Activated gamma-delta T cell treated with Interleukin-2 at 50 U/mL for 16 hours (primary cell): ENCODE measurements at regions not wholly inside any gene's neighbourhood (a gene's known extent, or its start where the extent isn't known, plus 50 kb on each side); places are given as distances from the start of the nearest gene placed in this dataset.

Experiments
- DNase-seq: peaks from one replicate; pipeline ENCODE4 v3.0.0-alpha.2; 2020

DNA sequence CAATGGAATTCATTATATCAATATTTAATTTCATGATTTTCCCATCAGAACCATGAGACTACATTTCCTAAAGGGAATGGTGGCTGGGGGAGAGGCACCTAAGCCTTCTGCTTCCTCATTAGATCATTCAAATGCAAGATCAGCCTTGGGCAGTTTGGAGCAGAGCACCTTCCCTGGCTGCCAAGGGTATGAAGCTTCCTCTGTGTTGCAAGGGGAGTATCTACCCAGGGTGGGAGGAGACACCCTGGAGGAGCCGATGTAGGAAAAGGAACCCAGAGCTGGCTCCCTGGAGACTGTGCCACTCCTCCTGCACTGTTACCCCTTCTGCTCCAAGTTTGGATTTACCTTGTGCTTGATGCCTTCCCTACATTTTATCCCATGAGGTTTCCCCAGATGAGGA, 299.7 kb upstream of the PRDM1 start:
- no peak for DNase-seq

DNA sequence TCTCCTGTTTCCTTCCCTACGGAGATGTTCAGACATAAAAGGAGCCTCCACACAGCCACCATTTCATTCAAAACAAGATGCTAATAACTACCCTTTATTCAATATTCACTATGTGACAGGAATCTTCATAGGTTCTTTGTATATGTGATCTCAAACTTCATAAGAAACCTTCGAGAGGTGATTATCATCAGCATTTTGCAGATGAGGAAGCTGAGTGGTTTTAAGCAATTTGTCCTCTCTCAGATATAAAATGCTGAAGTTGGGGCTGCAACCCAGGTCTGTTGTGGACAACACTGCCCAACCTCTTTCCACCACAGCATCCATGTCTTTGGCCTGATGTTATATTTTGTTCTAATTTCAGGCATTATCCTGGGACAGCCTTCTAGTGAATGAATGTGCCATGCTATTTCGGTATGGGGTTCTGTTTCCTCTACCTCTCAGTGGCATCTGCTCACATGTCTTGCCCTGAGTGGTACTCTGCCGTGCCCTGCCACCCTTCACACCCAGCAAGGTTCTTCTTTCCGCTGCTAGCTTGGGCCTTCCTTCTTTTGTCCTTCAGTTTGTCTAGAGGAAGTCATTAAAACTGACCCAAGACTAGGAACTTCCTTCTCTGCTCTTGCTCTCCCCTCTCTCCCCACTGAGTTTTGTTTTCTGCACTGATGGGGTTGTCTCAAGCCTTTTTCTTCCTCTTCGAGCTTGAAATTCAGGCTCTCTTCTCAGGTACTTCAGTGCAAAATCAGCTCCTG, 300.9 kb upstream of the PRDM1 start:
- DNase-seq = no peak

DNA sequence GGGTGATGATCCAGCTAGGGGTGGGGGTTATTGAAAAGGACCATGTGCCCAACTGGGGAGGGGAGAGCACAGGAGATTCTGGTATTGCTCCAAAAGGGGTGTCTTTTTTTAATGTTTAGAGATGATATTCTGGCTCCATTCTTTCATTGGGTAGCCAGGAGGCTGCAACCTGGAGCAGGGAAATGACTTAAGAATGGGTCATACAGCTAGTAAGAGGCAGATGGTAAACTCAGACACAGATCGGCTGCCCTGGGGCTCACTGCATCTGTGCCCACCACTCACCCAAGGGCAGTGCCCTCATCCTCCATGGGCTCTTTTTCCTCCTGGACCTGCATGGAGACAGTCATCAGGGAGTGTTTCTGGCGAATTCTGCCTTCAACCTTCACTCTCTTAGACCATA, 302.0 kb upstream of the PRDM1 start:
- no peak for DNase-seq

DNA sequence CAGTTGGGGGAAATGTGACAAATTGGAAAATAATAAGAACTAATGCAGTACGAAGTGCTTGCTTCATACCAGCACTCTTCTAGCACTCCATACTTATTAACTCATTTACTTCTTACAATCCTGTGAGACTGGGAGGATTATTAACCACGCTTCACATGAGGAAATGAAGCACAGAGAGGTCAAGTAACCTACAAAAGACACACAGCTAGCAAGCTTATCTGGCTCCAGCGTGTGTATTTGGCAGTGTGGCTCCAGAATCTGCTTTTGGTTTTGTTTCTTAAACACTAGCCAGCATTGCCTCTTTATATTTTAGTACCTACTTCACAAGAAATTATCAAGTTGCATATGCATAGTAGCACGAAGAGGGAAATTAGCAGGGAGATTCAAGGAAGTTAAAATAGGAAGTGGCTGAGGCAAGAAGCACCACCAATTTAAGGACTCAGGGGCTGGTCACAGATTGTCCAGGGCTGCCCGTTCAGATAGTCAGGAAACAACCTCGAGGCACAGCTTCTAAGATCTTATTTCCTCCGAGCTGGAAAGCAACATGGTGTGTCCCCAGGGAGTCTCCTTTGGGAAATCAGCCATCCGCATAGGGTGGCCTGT, 302.7 kb upstream of the PRDM1 start:
- DNase-seq = no peak

DNA sequence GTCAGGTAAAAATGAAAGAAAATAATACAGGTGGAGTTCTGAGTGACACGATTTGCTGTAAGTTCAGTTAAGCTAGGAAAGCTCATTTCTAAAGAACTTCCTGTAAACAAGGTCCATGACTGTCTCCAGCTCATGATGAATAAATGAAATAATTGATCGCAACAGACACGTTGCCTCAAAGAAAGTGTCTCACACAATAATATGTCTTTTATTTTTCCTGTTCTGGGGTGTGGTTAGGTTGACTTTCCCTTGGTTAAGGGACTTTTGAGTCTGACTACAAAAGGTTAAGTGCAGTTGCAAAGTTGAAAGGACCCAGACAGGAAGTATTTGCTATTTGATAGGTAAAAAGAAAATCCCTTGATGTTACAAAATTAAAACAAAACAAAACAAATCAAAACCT, 304.2 kb upstream of the PRDM1 start:
- DNase-seq = no peak

DNA sequence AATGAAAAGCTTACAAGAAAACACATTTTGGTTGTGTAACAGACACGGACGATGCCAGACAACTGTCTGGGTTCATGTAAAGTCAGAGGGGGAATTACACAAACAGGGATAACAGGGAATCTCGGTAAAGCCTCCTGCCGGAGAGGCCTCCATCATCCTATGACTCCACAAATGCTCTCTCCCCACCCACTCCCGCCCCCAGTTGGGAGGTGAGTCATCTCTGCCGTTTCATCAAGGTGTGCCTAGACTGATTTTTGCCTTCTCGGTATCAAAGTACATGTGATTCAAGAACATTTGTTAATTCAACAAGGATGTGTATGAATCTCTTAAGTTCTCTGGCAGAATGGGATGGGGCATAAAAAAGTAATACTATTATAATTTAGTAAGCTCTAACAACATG, 304.9 kb upstream of the PRDM1 start:
- DNase-seq = no peak

DNA sequence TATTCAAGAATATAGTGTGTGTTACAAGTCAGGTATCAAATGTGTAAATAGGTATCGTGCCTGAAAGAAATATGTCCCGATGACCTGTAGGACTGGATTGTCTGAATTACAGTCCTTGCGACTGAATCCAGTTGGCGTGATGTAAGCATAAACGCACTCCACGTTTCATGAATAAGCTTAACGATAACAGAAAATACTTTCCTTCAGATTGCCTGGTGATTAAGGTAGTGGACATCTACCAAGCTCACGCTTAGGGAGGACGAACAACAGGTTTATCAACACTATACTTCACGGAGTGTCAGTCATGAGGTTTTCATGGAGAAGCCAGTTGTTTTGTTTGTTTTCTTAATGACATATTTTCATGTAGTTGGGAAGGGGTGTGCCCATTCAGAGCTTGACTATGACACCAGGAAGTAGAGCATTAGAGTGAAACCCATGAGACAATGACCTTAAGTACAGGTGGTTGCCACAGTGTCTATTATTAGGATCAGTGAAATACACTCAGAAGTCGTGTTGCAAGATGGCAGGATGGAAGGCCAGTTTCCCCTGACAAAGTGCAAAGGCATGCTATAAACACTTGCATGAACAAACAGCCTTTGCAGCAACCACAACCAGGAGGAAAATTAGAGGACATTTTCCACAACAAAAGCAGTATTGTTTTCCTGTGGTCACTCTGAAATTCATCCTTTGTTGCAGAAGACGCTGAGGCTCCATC, 305.8 kb upstream of the PRDM1 start:
- DNase-seq = no peak

DNA sequence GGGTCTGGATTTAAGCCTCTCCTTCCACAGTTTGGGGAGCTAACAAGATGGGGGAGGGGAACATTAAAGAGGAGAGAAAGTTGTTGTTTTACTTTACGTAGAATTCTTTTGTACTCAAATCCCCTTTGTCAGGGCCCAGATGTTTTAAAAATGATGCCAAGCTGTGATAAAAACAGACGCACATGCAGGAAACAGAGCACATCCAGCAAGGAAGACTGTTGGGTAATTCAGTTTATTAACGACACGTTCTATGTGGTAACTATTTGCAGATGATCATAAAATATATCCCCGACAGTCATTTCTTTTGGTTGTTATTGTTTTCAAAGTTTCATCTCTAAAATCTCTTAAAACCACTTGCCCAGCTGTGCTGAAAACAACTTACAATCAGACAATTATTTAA, 307.0 kb upstream of the PRDM1 start:
- DNase-seq = no peak

DNA sequence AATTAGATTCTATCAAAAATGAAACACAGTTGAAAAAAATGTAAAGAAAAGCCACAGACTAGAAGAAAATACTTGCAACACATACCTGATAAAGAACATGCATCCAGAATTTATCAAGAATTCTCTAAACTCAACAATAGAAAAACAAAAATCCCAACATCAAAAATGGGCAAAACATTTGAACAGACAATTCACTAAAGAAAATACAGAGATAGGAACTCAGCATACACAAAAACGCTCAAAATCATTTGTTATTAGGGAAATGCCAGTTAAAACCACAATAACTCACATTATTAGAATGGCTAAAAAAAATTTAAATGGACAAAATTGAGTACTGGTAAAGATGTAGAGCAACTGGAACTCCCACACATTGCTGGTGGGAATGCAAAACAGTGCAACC, 311.0 kb upstream of the PRDM1 start:
- DNase-seq = no peak

DNA sequence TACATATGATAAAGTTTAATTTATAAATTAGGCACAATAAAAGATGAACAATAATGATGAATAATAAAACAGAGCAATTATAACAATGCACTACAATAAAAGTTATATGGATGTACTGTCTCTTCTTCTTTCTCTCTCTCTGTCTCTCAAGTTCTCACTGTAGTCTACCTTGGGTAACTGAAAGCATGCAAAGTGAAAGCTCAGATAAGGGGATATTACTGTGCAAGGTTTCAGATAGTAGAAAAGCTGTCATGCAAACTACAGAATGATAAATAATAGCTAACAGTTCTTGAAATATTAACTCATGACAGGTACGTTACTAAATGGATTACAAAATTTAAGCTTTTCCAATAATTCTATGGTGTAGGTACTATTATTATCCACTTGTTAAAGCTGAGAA, 311.9 kb upstream of the PRDM1 start:
- no peak for DNase-seq

DNA sequence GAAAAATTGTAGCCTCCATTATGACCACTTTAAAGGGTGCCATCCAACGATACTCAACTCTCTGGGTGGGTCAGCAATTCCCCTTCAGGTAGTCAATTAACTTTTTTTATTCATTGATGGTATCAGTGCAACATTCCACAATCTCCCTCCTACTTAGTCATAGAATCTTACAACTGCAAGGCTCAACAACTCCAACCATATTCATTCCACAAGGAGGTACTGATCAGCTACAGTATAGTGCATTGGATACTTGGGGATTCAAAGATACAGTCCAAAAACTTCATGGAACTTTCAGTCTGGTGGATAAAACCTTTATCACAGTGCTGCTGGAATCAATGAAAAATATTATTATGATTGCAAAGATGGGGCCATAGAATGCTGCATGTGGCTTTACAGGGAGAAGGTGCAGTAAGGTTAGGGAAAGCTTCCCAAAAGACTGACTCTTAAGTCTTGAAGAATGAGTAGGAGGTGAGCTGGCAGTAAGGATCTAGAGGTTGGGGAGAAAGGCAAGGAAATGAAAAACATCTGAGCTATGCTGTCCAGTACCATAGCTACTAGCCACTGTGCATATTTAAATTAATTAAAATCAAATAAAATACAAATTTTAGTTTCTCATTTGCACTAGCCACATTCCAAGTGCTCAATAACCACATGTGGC, 314.7 kb upstream of the PRDM1 start:
- DNase-seq = no peak

DNA sequence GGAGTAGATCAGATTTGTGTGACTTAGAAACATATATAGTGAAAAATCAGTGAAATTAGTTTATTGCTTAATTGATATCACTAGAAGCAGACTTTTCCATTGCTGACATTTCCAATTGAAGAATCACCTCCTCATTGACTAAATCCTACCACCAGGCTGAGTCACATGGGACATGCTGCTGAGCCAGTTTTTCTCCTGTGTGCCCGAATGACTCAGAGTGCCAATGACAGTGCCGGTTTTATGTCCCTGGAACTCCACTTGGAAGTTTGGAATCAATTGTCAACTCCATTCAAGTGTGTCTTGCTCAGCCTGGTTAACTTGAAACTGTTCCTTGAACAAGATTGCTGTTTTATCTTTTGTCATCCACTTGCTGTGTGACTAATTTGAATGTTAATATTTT, 316.1 kb upstream of the PRDM1 start:
- DNase-seq = no peak

DNA sequence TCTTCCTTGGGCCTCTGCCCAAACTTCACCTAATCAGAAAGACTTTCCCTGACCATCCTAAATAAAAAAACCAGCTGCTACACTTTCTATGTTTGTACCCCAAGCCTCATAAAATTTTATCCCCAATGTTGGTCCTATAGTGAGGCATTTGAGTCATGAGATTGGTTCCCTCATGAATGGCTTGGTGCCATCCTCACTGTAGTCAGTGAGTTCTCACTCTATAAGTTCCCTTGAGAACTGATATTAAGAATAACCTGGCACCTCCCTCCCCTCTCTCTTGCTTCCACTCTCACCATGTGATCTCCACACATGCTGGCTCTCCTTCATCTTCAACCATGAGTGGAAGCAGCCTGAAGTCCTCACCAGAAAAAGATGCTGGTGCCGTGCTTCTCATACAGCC, 316.9 kb upstream of the PRDM1 start:
- no peak for DNase-seq

DNA sequence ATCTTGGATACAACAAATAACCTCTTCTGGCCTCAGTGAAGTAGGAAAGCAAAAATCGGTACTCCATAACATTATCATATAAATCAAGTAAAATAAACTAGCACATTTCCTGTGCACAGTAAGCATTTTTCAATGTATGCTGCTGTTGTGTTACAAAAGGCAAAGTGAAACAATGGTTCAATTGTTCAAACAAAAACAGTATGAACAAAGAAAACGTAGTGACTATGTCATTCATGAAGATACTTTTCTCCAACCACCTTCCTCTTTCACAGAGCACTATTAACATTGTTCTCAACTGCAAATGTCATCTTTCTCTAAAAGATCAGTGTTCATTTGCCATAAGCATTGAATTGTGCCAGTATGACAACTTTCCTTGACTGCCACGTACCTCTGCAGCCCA, 318.6 kb upstream of the PRDM1 start:
- DNase-seq = no peak

DNA sequence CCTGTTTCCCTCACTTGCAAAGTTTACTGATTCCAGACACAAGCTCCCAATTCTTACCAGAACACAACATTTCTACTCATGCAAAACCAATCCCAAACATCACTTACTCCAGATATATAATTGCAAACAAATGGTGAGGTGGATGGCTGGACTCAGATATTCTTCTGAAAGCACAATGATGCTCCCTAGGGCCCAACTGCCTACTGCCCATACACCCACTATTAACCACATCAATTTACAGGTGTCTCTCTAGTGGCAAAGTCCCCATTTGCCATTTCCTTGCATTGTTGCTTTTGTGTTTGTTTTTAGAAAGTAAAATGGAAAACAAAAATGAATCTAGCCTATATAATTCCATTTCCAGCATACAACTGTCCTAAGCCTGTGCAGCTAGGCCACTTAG, 320.9 kb upstream of the PRDM1 start:
- DNase-seq = no peak

DNA sequence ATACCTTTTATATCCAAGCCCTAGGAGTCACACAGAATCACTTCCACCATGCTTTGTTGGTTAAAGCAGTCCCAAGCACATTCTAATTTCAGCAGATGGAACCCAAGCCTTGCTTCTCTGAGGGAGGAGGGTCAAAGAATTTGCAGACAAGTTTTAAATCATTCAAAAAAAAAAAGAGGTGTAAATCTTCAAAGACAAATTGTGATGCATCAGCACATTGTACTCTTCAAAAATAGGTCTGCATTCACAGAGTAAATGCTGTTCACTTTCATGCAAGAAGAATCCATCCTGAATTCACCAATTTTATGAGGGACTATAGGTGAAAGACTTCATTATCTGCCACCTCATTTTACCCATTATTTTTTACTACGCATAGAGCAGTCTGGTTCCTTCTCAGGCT, 321.8 kb upstream of the PRDM1 start:
- DNase-seq = no peak

DNA sequence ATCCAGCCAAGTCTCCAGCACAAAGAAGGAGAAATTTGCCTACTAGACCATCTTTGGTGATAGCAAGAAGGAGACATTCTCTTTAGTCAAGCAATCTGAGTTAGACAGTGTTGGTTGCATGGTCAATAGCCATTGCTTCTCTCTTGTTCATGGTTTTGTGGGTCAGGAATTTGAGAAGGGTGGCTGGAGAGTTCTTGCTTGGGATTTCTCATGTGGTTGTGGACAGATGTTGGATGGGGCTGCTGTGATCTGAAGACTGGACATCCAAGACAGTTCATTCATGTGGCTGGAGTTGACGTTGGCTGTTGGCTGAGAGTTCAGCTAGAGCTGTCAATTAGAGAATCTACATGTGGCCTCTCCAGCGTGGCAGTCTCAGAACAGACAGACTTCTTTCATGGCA, 322.3 kb upstream of the PRDM1 start:
- DNase-seq = no peak

DNA sequence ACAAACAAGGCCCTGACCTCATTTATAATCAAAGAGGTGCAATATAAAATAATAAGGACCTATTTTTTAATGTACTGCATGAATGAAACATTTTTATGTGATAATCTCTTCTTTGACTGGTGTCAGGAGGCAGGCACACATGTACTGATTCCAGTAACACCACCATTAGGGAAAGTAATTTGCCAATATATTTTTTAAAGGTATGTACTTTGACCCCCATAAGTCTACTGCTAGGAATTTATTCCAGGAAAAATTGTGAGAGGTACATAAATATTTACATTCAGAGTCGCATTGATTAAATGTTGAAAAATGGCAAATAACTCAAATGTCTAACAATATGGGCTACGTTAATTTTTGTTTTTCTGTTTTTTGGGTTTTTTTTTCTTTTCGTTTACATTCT, 325.4 kb upstream of the PRDM1 start:
- no peak for DNase-seq

DNA sequence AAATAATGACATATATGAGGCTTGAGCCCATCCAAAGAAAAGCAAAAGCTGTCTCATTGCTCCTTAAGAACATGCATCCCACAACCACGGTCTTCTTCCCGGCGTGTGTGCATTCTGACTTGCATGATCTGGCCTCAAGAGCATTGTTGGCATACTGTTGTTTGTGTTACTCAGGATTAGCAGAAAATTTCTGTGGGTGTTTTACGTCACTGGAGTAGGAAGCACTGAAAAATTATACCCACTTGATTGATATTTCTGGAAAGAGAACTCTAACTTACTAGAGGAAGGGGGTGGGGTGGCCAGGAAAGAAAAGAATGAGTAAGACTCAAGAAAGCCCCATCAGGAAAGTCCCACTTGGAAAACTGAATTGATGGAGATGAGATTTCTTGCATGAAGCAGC, 326.2 kb upstream of the PRDM1 start:
- DNase-seq = no peak

DNA sequence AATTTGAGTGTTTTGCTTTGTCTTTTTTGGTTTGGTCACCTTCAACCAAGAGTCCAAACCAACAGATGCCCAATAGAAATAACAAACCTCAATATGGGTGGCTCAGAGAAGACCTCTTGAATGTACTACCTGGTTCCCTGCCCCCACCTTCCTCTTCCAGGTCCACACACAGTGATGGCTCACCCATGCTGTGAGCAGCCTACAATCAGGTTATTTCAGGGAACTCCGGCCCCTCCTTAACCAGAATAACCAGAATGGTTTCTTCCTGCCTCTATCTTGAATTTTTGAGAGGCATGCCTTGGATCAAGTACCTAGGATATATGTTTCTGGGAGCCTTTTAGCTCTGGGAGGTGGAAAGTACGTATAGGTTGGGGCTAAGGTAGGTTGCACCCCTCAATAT, 327.1 kb upstream of the PRDM1 start:
- DNase-seq = no peak

DNA sequence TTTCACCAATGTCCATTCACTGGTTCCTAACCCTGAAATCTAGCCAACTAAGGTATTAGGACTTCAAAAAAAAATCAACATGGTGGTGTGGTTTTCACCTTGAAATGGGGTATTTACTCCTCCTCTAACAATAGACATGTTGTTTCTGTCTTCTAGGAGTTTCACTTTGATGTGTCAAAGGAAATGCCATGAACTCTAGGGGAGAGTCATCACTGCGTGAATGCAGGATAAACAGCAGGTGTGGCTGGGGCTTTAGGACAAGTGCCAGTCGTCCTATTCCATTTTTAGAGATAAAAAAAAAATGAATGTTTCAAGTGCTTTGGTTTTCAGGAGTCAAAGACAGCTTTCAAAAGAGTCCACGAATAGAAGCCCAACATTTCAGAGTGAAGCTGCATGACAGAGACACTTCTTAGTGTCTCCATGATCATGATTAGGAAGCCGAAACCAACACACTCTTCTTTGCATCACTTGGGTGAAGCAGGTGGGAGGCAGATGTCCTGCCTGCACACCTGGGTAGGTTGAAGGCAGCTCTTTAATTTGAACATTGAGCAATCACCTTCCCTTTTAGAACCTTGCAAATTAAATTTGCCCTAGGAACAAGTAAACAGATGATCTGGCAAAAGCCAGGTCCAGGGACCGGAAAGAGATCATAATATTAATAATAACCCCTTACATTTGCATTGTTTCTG, 328.5 kb upstream of the PRDM1 start:
- no peak for DNase-seq

DNA sequence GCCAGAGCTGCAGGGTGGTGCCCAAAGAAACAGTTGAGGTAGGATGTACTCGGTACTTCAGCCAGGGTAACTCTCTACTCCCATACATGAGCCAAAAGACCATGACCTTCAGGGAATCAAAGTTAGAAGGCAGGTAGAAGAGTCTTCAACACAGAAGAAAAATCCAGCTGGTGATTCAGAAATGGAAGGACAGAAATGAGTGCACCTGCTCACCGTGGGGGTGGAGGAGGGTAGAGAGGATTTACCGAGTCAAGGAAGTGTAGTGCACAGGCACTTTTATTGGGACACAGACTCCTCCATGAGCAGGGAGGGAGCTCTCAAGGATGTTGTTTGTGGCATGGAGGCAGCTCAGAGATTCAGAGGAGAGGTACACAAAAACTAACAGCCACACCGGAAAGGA, 330.3 kb upstream of the PRDM1 start:
- no peak for DNase-seq

DNA sequence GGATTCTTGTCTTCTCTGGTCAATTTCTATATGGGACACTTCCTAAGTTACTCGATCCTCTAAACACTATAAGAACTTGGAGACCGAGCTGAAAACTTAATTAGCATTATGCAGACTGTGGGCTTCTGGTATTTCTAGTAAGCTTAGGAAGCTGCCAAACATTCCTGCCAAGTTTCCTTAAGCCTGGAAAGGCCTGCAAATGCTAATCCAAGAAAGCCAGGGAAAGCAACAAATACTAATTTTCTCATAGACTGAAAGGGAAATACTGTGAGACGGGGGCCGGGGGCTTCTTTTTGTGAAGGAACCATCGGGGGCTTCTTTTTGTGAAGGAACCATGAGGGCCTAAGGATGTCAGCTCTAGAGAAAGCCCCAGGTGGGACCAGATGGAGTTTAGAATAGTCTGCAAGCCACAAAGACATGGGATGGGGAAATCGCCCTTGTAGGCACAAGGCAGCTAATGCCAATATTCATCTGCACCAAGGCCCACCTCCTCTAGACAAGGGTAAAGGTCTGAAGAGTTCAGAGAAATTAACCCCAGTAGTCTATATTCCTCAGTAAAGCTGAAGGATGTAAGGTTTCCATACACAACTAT, 332.4 kb upstream of the PRDM1 start:
- no peak for DNase-seq
